GM23248 (cell line): ENCODE measurements at regions not wholly inside any gene's neighbourhood (a gene's known extent, or its start where the extent isn't known, plus 50 kb on each side); places are given as distances from the start of the nearest gene placed in this dataset.

Experiments
- EZH2 ChIP-seq: fragments of 200-600 bp; sonication (generic); IDR thresholded peaks from 2 replicates; pipeline ENCODE4 v1.6.1; 2018; ENCODE audit warnings: antibody characterized with exemption, mild to moderate bottlenecking; ENCODE audit not compliant: insufficient read depth, poor library complexity, severe bottlenecking
- EZH2phosphoT487 ChIP-seq: fragments of 200-600 bp; sonication (generic); IDR thresholded peaks from 2 replicates; pipeline ENCODE4 v1.6.1; 2018; ENCODE audit warnings: antibody characterized with exemption, moderate library complexity, mild to moderate bottlenecking, low read depth; ENCODE audit not compliant: insufficient read depth

- TF ChIP-seq EZH2 = no peak
- no peak for TF ChIP-seq EZH2phosphoT487
These were observed 151.6 kb upstream of the TENM4 start for GRCh38 chr11:79592406-79592805.
